Ovary (tissue), 7 donors: ENCODE measurements at regions not wholly inside any gene's neighbourhood (a gene's known extent, or its start where the extent isn't known, plus 50 kb on each side); places are given as distances from the start of the nearest gene placed in this dataset.

Experiments used
- DNase-seq, 5 donors: peaks; one replicate each; pipeline ENCODE4 v3.0.0-alpha.2; 2019 to 2020
- H3K27ac ChIP-seq, 2 donors: fragments of 200-600 bp; one replicate each; pipeline versions ENCODE4 v1.5.1 to v1.8.0; 2019 to 2022
- H3K27me3 ChIP-seq: fragments of 200-600 bp; one replicate; pipeline ENCODE4 v1.8.0; 2022
- H3K36me3 ChIP-seq: fragments of 200-600 bp; sonication (generic); one replicate; pipeline ENCODE4 v1.5.1; 2019
- H3K4me1 ChIP-seq: one replicate; pipeline ENCODE4 v1.8.1; 2013; ENCODE audit warnings: mild to moderate bottlenecking, moderate library complexity; ENCODE audit not compliant: insufficient read depth
- H3K4me3 ChIP-seq: fragments of 200-600 bp; sonication (generic); one replicate; pipeline ENCODE4 v1.5.1; 2017
- H3K9me3 ChIP-seq, 2 donors: fragments of 200-600 bp in 1 of 2; sonication (generic) in 1 of 2; one replicate each; pipeline versions ENCODE4 v1.5.1 to v1.8.1; 2013 to 2019; ENCODE audit warnings: mild to moderate bottlenecking in 1 of 2, moderate library complexity in 1 of 2
- EP300 ChIP-seq: sonication (generic); formaldehyde crosslinking; IDR thresholded peaks from one replicate; pipeline ENCODE4 v1.6.1; 2017; ENCODE audit warnings: antibody characterized with exemption
- POLR2A ChIP-seq: fragments of 450-650 bp; IDR thresholded peaks from one replicate; pipeline ENCODE4 v1.6.1; 2017; ENCODE audit warnings: antibody characterized with exemption, mild to moderate bottlenecking, moderate library complexity
- WGBS, 3 donors: extraction: QIAGEN DNeasy Blood & Tissue Kit in 1 of 3; methylation state at CpG; one replicate each; pipeline versions ENCODE4 v1.1.5 to v1.1.7; 2013 to 2017; 5-methylcytosine and 5-hydroxymethylcytosine counted together
- intact Hi-C, 4 donors: fragments of 100-400 bp; cut with DNase I; formaldehyde crosslinking; loops; one replicate each; pipeline versions ENCODE4 v1.11.0 to v1.15.1; 2022 to 2023
- TF ChIP-seq, protein P1 (sequence below), 3 donors: fragments of 450-650 bp in 2 of 3; fragments of 200-600 bp in 1 of 3; IDR thresholded peaks; one replicate each; pipeline versions ENCODE4 v1.5.1 to v1.8.0; 2016 to 2022; ENCODE audit warnings: antibody characterized with exemption in 3 of 3, mild to moderate bottlenecking in 1 of 3
- donor health status: DM: no; HTN: no; CAD: no; lungs with moderate emphysema.
- donor health status: DM: no; HTN: no; CAD: no.
- donor health status: Bipolar disorder and iron deficiency.
- donor health status: DM: no; HTN: no; CAD: no.
- donor health status: DM: yes; HTN: yes; CAD: no.

DNA sequence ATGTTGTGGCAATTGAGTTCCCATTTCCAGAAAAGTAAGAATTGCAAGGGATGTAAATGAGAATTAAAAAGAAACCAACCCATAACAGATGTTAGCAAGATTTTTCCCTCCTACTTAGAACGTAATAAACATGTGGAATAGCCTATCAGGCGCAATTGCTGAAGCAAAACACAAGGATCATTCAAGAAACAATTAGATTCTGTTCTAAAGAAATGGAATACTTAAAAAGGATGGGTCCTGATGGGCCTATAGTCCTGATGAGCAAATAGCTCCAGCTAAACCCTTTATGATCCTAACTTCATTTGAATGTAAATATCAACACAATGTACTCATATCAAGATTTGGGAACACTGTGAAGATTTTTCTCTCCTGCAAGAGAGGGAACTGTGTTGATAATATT, 771.0 kb upstream of the CDH7 start:
- no peak for TF ChIP-seq EP300
- Histone ChIP-seq H3K9me3 (no peaks in the 10 kb centered on the region), H3K4me1 (no peaks in the 10 kb centered on the region), H3K36me3 (no peaks in the 10 kb centered on the region), H3K27ac (no peak overlapping the region), H3K27me3 (no peaks in the 10 kb centered on the region), H3K4me3 (no peak overlapping the region)
- no peak for DNase-seq
- intact Hi-C loops = no loop called here
- 87 to 90% (median 90%) methylated on average over 2 of the region's 2 CpGs for WGBS, 3 donors

DNA sequence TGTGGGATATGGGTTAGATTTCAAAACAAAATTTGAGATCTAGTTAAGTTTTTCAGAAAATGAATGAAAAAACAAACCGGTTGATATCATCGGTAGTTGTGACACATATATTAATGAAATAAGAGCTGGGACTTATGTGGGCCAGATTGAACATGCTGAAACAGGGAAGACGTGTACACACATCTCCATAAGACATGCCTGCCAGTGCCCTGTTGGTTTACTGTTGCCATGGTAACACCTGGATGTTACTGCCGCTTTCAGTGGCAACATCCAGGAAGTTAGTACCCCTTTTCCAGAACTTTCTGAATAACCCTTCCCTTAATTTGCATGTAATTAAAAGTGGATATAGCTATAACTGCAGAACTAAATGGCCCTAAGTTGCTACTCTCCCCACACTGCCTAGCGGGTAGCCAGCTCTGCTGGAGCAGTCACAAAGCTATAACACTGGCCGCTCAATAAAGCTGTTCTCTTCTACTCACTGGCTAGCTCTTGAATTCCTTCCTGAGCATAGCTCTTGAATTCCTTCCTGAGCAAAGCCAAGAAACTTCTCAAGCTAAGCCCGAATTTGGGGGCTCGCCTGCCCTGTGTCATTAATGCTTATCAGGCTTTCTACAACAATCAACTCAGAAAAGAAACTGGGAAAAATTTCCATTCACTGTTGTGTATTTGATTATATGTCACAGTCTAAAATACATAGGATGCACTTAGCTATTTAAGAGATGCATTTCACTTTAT, 776.3 kb upstream of the CDH7 start:
- intact Hi-C loops = no loop called here
- H3K4me1 ChIP-seq = no peaks in the 10 kb centered on the region
- no peaks in the 10 kb centered on the region for H3K9me3 ChIP-seq
- TF ChIP-seq, protein P1, sequence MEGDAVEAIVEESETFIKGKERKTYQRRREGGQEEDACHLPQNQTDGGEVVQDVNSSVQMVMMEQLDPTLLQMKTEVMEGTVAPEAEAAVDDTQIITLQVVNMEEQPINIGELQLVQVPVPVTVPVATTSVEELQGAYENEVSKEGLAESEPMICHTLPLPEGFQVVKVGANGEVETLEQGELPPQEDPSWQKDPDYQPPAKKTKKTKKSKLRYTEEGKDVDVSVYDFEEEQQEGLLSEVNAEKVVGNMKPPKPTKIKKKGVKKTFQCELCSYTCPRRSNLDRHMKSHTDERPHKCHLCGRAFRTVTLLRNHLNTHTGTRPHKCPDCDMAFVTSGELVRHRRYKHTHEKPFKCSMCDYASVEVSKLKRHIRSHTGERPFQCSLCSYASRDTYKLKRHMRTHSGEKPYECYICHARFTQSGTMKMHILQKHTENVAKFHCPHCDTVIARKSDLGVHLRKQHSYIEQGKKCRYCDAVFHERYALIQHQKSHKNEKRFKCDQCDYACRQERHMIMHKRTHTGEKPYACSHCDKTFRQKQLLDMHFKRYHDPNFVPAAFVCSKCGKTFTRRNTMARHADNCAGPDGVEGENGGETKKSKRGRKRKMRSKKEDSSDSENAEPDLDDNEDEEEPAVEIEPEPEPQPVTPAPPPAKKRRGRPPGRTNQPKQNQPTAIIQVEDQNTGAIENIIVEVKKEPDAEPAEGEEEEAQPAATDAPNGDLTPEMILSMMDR (IDR thresholded peaks at IDR 0.05) = no peak
- TF ChIP-seq EP300 (no peak), POLR2A (no peak)
- no peak overlapping the region for H3K4me3 ChIP-seq
- H3K36me3 ChIP-seq = no peaks in the 10 kb centered on the region
- no peak overlapping the region for H3K27ac ChIP-seq
- WGBS, 3 donors = 91 to 92% (median 92%) methylated on average over 8 of the region's 8 CpGs
- no peak for DNase-seq
- H3K27me3 ChIP-seq = no peaks in the 10 kb centered on the region

DNA sequence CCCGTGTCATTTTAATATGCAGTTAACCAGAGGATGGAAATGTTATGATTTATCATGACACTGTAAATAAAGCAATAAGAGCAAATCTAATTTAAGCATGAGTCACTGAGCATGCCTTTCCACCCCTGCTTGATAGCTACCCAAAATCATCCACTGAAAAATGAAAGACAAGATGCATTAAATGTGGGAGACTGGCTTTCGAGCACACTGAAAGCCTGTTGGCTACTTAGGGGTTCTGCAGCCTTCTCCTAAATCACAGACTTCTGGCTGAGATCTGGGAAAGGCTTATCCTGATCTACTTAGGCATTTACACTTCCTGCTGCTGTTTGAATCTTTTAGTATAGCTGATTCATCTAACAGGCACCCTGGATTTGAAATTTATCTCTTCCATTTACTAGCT, 778.3 kb upstream of the CDH7 start:
- Histone ChIP-seq H3K36me3 (no peaks in the 10 kb centered on the region), H3K4me1 (no peaks in the 10 kb centered on the region), H3K27ac (no peak overlapping the region), H3K4me3 (no peak overlapping the region), H3K9me3 (no peaks in the 10 kb centered on the region), H3K27me3 (no peaks in the 10 kb centered on the region)
- TF ChIP-seq POLR2A = no peak
- no peak for TF ChIP-seq EP300
- TF ChIP-seq, protein P1 (IDR thresholded peaks at IDR 0.05) = no peak
- intact Hi-C loops = no loop called here
- DNase-seq = no peak
- WGBS, 3 donors = 36 to 39% (median 37%) methylated on average over 2 of the region's 2 CpGs

DNA sequence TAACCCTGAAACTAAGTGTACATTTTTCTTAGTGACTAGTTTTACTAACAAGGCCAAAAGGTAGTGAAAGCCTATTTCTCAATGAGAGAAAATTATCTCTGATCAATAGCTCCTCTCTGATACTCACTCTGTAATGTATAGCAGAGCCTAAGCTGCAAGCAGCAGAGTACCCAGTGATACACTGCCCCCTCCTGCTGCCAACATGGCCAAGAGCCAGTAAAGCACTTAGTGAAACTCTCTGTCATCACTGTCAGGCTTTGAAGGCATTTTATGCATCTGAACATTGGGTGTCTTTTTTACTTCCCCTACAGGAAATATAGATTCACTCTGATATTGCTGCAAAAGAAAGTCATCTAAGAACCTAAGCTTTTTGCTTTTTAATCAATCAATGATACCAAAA, 784.1 kb upstream of the CDH7 start:
- TF ChIP-seq POLR2A = no peak
- TF ChIP-seq EP300 = no peak
- TF ChIP-seq, protein P1 (IDR thresholded peaks at IDR 0.05) = no peak
- Histone ChIP-seq H3K27me3 (no peaks in the 10 kb centered on the region), H3K4me3 (no peak overlapping the region), H3K4me1 (no peaks in the 10 kb centered on the region), H3K9me3 (no peaks in the 10 kb centered on the region), H3K36me3 (no peaks in the 10 kb centered on the region), H3K27ac (no peak overlapping the region)
- DNase-seq = no peak
- intact Hi-C loops = no loop called here

DNA sequence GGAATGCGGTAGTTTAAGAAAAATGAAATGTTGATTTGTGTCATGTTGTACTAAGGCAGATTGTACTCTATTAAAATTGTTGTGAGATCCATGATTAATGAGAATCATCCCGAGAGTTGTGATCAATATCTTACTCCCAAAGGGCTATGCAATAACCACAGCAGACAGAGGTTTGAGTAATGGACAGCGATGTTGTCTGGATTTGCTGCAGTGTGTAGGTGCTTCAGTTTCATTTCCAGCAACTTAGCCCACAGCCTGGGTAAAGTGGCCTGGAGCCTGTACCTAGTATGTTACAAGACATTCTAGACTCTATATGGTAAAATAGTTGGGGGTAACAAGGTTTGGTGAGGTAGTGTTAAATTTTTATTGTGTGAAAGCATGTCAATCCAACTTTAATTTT, 794.3 kb upstream of the CDH7 start:
- no peaks in the 10 kb centered on the region for H3K36me3 ChIP-seq
- no peak overlapping the region for H3K4me3 ChIP-seq
- H3K27ac ChIP-seq = no peak overlapping the region
- 78 to 82% (median 81%) methylated on average over 3 of the region's 3 CpGs for WGBS, 3 donors
- no peaks in the 10 kb centered on the region for H3K27me3 ChIP-seq
- DNase-seq = no peak
- no peak for TF ChIP-seq POLR2A
- TF ChIP-seq, protein P1 (IDR thresholded peaks at IDR 0.05) = no peak
- no peak for TF ChIP-seq EP300
- intact Hi-C loops = no loop called here
- H3K9me3 ChIP-seq = no peaks in the 10 kb centered on the region
- no peaks in the 10 kb centered on the region for H3K4me1 ChIP-seq
